CD8-positive, alpha-beta memory T cell (primary cell): ENCODE measurements at regions not wholly inside any gene's neighbourhood (a gene's known extent, or its start where the extent isn't known, plus 50 kb on each side); places are given as distances from the start of the nearest gene placed in this dataset.

Source experiments
- CTCF ChIA-PET: fragments of 350-600 bp; sonication (Branson Sonifier 250); formaldehyde crosslinking; loops from one replicate; lab custom pipeline; 2021; ENCODE audit warnings: antibody characterized with exemption; lab: Charles Lee
- POLR2A ChIA-PET: fragments of 350-600 bp; sonication (Branson Sonifier 250); formaldehyde crosslinking; loops from one replicate; lab custom pipeline; 2021; ENCODE audit warnings: antibody characterized with exemption; lab: Charles Lee
- DNase-seq, 5 donors: peaks; one replicate each; pipeline versions ENCODE4 v3.0.0 to v3.0.0-alpha.2; 2020 to 2022; ENCODE audit warnings: mixed read lengths in 1 of 5
- H3K27ac ChIP-seq: one replicate; pipeline ENCODE4 v1.7.0; 2013; ENCODE audit warnings: low read depth, mild to moderate bottlenecking, low read length, moderate library complexity
- H3K27me3 ChIP-seq: 2 replicates; pipeline ENCODE4 v1.7.0; 2013; ENCODE audit warnings: low read length, mild to moderate bottlenecking; ENCODE audit not compliant: insufficient read depth, poor library complexity, severe bottlenecking
- H3K36me3 ChIP-seq: 2 replicates; pipeline ENCODE4 v1.7.0; 2013; ENCODE audit warnings: mild to moderate bottlenecking, low read length, moderate library complexity; ENCODE audit not compliant: insufficient read depth
- H3K4me1 ChIP-seq: 2 replicates; pipeline ENCODE4 v1.7.0; 2013; ENCODE audit warnings: mild to moderate bottlenecking, low read length, moderate library complexity; ENCODE audit not compliant: insufficient read depth
- H3K4me3 ChIP-seq: 2 replicates; pipeline ENCODE4 v1.7.0; 2013; ENCODE audit warnings: mild to moderate bottlenecking, low read length
- H3K9me3 ChIP-seq: 2 replicates; pipeline ENCODE4 v1.7.0; 2013; ENCODE audit warnings: mild to moderate bottlenecking, low read length
- H3K27ac Mint-ChIP-seq, 8 donors: one replicate each; pipeline ENCODE4 v1.8.0; 2020 to 2021; ENCODE audit warnings: mixed read lengths in 8 of 8, mild to moderate bottlenecking in 6 of 8, inconsistent platforms in 3 of 8, moderate library complexity in 3 of 8
- H3K27me3 Mint-ChIP-seq, 2 donors: one replicate each; pipeline ENCODE4 v1.8.0; 2020 to 2021; ENCODE audit warnings: mixed read lengths in 2 of 2, mild to moderate bottlenecking in 1 of 2, moderate library complexity in 1 of 2
- H3K36me3 Mint-ChIP-seq, 3 donors: one replicate each; pipeline ENCODE4 v1.8.0; 2020 to 2021; ENCODE audit warnings: mixed read lengths in 3 of 3, inconsistent platforms in 1 of 3, mild to moderate bottlenecking in 1 of 3
- H3K4me1 Mint-ChIP-seq, 3 donors: one replicate each; pipeline ENCODE4 v1.8.0; 2020 to 2021; ENCODE audit warnings: mixed read lengths in 3 of 3, inconsistent platforms in 1 of 3, mild to moderate bottlenecking in 1 of 3
- H3K4me3 Mint-ChIP-seq, 7 donors: one replicate each; pipeline ENCODE4 v1.8.0; 2020 to 2021; ENCODE audit warnings: mixed read lengths in 7 of 7, mild to moderate bottlenecking in 6 of 7, moderate library complexity in 4 of 7, inconsistent platforms in 2 of 7
- H3K9me3 Mint-ChIP-seq, 5 donors: one replicate each; pipeline ENCODE4 v1.8.0; 2020 to 2022; ENCODE audit warnings: mixed read lengths in 5 of 5, mild to moderate bottlenecking in 3 of 5, moderate library complexity in 2 of 5, inconsistent platforms in 1 of 5

DNA sequence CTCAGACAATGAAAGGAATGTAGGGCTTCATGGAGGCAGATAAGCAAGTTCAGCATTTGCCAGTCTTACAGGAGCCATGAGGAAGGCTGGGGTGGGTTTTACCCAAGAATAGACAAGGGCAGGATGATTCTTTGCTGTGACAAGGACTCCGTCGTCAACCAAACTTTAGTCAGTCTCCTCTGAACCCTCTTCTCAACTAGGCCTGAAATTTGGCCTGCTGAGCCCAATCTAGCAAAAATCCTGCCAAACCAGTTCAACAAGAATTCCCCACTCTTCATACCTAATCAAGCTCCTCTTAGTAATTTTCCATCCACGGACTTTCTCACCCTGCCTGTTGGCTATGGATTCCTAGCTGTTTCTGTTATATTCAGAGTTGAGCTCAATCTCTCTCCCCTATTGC is 280.5 kb downstream of the TBL1XR1 start:
- no peak overlapping the region for H3K27ac ChIP-seq
- Mint-ChIP-seq H3K27ac (peak overlapping the region in 1 of 8 donors; percentile 33), H3K36me3 (no peaks in the 10 kb centered on the region), H3K4me1 (no peaks in the 10 kb centered on the region), H3K4me3 (no peak overlapping the region), H3K9me3 (no peaks in the 10 kb centered on the region), H3K27me3 (peaks cover 0 to 9% of the 10 kb centered on the region in 2 donors)
- H3K9me3 ChIP-seq = no peaks in the 10 kb centered on the region
- H3K4me1 ChIP-seq = no peaks in the 10 kb centered on the region
- no peak overlapping the region for H3K4me3 ChIP-seq
- DNase-seq = no peak
- no peaks in the 10 kb centered on the region for H3K36me3 ChIP-seq
- CTCF ChIA-PET = no interaction called here
- H3K27me3 ChIP-seq = no peaks in the 10 kb centered on the region
- POLR2A ChIA-PET = no interaction called here

DNA sequence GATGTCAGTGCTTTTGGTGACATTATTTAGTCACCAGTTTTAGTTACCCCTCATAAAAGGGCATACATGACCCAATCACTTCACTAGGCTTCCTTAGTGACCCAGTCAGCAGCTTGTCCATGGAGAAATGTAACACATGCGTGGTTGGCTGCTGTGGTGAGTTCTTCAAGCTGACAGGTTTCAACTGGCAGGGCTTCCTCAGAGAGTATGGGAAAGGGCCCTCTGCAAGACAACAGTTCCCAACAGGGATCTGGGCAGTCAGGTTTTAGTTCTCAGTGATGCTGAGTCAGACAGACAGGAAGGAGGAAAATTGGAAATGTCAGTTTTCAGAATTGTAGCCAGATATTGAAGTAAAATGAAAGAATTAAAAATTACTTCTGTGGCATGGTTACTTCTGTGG is 282.5 kb downstream of the TBL1XR1 start:
- POLR2A ChIA-PET = no interaction called here

GRCh38 chr3:176911579-176911978 is 285.7 kb downstream of the TBL1XR1 start:
- no peak for DNase-seq
- CTCF ChIA-PET = no interaction called here
- POLR2A ChIA-PET = no interaction called here
- H3K4me3 ChIP-seq = no peak overlapping the region
- H3K4me1 ChIP-seq = no peaks in the 10 kb centered on the region
- H3K9me3 Mint-ChIP-seq = no peaks in the 10 kb centered on the region
- H3K36me3 Mint-ChIP-seq = no peaks in the 10 kb centered on the region
- H3K27ac ChIP-seq = no peak overlapping the region
- no peaks in the 10 kb centered on the region for H3K4me1 Mint-ChIP-seq
- H3K9me3 ChIP-seq = no peaks in the 10 kb centered on the region
- H3K36me3 ChIP-seq = no peaks in the 10 kb centered on the region
- H3K4me3 Mint-ChIP-seq = no peak overlapping the region
- peaks cover 0 to 5% of the 10 kb centered on the region in 2 donors for H3K27me3 Mint-ChIP-seq
- H3K27ac Mint-ChIP-seq = no peak overlapping the region
- no peaks in the 10 kb centered on the region for H3K27me3 ChIP-seq

More for the DNA sequence above, 282.5 kb downstream of the TBL1XR1 start:
- Histone ChIP-seq H3K9me3 (no peaks in the 10 kb centered on the region), H3K4me3 (no peak overlapping the region), H3K27ac (no peak overlapping the region), H3K27me3 (no peaks in the 10 kb centered on the region), H3K36me3 (no peaks in the 10 kb centered on the region), H3K4me1 (no peaks in the 10 kb centered on the region)
- no peaks in the 10 kb centered on the region for H3K4me1 Mint-ChIP-seq
- CTCF ChIA-PET = no interaction called here
- no peak overlapping the region for H3K4me3 Mint-ChIP-seq
- no peaks in the 10 kb centered on the region for H3K9me3 Mint-ChIP-seq
- no peak overlapping the region for H3K27ac Mint-ChIP-seq
- H3K36me3 Mint-ChIP-seq = no peaks in the 10 kb centered on the region
- H3K27me3 Mint-ChIP-seq = peaks cover 0 to 5% of the 10 kb centered on the region in 2 donors
- DNase-seq = no peak

GRCh38 chr3:176909044-176909443 is 288.2 kb downstream of the TBL1XR1 start:
- H3K9me3 Mint-ChIP-seq = no peaks in the 10 kb centered on the region
- CTCF ChIA-PET = no interaction called here
- H3K9me3 ChIP-seq = no peaks in the 10 kb centered on the region

DNA sequence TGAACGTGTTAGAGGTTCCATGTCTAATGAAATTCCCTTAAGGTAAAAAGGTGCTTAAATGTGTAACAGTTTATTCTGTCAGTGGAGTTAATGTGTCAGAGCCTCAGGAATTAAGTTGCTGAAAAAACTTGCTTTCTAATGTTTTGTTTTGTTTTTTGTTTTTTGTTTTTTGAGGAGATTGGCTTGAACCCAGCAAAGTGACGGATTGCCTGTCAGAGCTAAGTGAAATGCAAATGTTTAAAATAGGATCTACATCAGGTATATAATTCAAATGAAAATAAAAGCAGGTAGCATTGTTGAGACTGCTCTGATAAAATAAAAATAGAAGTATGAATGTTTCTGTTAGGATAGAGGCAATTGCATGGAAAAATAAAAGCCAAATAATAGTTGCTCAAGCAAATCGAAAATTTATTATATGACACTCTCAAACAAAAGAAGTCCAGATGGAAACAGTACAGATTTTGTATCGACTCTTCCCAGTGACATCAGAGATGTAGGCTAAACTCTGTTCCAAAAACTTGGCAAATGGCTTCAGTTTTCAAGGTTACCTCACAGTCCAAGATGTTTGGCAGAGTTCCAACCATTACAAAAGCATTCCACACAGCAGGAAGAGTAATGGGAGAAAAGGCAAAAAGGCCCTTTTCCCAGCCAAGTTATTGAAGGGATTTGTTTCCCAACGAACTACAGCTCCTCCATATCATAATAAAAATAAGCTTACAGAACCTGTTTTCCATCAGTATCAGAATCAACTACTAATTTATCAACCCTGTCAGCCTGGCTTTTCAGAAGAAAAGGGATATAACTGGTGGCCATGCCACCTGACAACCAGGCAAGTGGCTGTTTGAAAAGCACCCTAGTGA is 291.0 kb downstream of the TBL1XR1 start:
- Histone ChIP-seq H3K4me1 (no peaks in the 10 kb centered on the region), H3K36me3 (no peaks in the 10 kb centered on the region), H3K9me3 (no peaks in the 10 kb centered on the region), H3K27ac (no peak overlapping the region), H3K4me3 (no peak overlapping the region), H3K27me3 (no peaks in the 10 kb centered on the region)
- DNase-seq = no peak
- H3K27ac Mint-ChIP-seq = no peak overlapping the region
- CTCF ChIA-PET = interaction anchor here (1.3 kb wide), 1 partner anchor 15 kb away, joined by 3 read pairs; no protein-coding TSS in a partner anchor
- H3K9me3 Mint-ChIP-seq = peaks cover 0 to 3% (median 0%) of the 10 kb centered on the region in 5 donors
- no peak overlapping the region for H3K4me3 Mint-ChIP-seq
- POLR2A ChIA-PET = no interaction called here
- H3K4me1 Mint-ChIP-seq = no peaks in the 10 kb centered on the region
- no peaks in the 10 kb centered on the region for H3K36me3 Mint-ChIP-seq
- peaks cover 2 to 19% of the 10 kb centered on the region in 2 donors for H3K27me3 Mint-ChIP-seq

More at GRCh38 chr3:176909044-176909443, 288.2 kb downstream of the TBL1XR1 start:
- H3K36me3 Mint-ChIP-seq = no peaks in the 10 kb centered on the region
- no peak overlapping the region for H3K4me3 Mint-ChIP-seq
- no peaks in the 10 kb centered on the region for H3K36me3 ChIP-seq
- peaks cover 0 to 5% of the 10 kb centered on the region in 2 donors for H3K27me3 Mint-ChIP-seq
- H3K4me3 ChIP-seq = no peak overlapping the region
- no peak for DNase-seq
- no peak overlapping the region for H3K27ac Mint-ChIP-seq
- POLR2A ChIA-PET = no interaction called here
- no peaks in the 10 kb centered on the region for H3K27me3 ChIP-seq
- no peak overlapping the region for H3K27ac ChIP-seq
- no peaks in the 10 kb centered on the region for H3K4me1 ChIP-seq
- H3K4me1 Mint-ChIP-seq = no peaks in the 10 kb centered on the region

DNA sequence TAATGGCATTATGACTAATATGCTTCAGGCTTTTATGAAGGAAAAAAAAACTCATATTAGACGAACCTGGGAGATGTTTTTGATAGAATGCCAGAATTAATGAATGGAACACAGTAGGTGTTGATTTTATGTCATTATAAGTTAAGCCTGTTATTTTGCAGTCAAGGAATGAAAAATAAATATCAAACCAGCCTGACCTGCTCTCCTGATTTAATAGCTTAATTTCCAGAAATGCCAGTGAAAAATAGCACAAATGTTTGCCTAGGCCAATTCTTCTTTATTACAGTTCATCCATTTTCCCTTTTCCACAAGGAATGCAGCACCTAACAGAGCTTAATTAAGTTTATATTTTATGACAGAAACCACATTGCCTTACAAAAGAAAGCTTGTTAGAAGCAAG is 292.0 kb downstream of the TBL1XR1 start:
- CTCF ChIA-PET = no interaction called here
- Mint-ChIP-seq H3K27ac (no peak overlapping the region), H3K4me1 (no peaks in the 10 kb centered on the region), H3K27me3 (peaks cover 2 to 14% of the 10 kb centered on the region in 2 donors), H3K4me3 (no peak overlapping the region), H3K36me3 (no peaks in the 10 kb centered on the region), H3K9me3 (peaks cover 0 to 3% (median 0%) of the 10 kb centered on the region in 5 donors)
- Histone ChIP-seq H3K27ac (no peak overlapping the region), H3K9me3 (no peaks in the 10 kb centered on the region), H3K36me3 (no peaks in the 10 kb centered on the region), H3K27me3 (no peaks in the 10 kb centered on the region), H3K4me3 (no peak overlapping the region), H3K4me1 (no peaks in the 10 kb centered on the region)
- POLR2A ChIA-PET = interaction anchor here (0.7 kb wide), 1 partner anchor 359 kb away, joined by 4 read pairs; no protein-coding TSS in a partner anchor
- DNase-seq = no peak

GRCh38 chr3:176904506-176904905 is 292.8 kb downstream of the TBL1XR1 start:
- H3K27me3 ChIP-seq = no peaks in the 10 kb centered on the region
- peaks cover 5 to 23% of the 10 kb centered on the region in 2 donors for H3K27me3 Mint-ChIP-seq
- no peak overlapping the region for H3K27ac Mint-ChIP-seq
- no peaks in the 10 kb centered on the region for H3K36me3 Mint-ChIP-seq
- H3K27ac ChIP-seq = no peak overlapping the region
- H3K4me3 Mint-ChIP-seq = no peak overlapping the region
- H3K4me1 Mint-ChIP-seq = no peaks in the 10 kb centered on the region
- H3K9me3 Mint-ChIP-seq = peaks cover 0 to 3% (median 0%) of the 10 kb centered on the region in 5 donors
- ChIA-PET CTCF (no interaction called here), POLR2A (interaction anchor here (0.7 kb wide), 1 partner anchor 358 kb away, joined by 4 read pairs; no protein-coding TSS in a partner anchor)
- no peaks in the 10 kb centered on the region for H3K9me3 ChIP-seq
- no peaks in the 10 kb centered on the region for H3K4me1 ChIP-seq
- H3K36me3 ChIP-seq = no peaks in the 10 kb centered on the region
- no peak for DNase-seq
- H3K4me3 ChIP-seq = no peak overlapping the region

DNA sequence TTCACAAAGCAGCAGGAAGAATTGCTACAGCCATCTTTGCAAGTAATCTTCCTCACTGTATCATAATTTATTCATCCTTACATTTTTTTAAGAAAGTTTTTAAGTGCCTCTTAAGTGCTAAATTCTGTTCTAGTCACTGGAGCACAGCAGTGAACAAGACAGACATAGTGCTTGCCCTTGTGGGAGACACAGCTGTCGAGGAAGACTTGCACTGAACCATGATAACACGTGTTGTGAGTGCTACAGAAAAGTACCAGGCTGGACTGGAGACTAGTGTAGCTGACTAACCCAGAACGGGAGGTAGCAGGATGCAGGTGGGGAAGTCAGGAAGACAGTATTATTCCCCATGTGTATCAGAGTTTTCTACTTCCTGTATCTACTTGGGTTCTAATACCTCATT is 300.6 kb downstream of the TBL1XR1 start:
- no peak for DNase-seq
- no peak overlapping the region for H3K4me3 Mint-ChIP-seq
- no peaks in the 10 kb centered on the region for H3K36me3 Mint-ChIP-seq
- Histone ChIP-seq H3K27me3 (no peaks in the 10 kb centered on the region), H3K9me3 (no peaks in the 10 kb centered on the region), H3K4me3 (no peak overlapping the region), H3K4me1 (no peaks in the 10 kb centered on the region), H3K27ac (no peak overlapping the region), H3K36me3 (no peaks in the 10 kb centered on the region)
- no peak overlapping the region for H3K27ac Mint-ChIP-seq
- CTCF ChIA-PET = no interaction called here
- peaks cover 15 to 46% of the 10 kb centered on the region in 2 donors for H3K27me3 Mint-ChIP-seq
- H3K9me3 Mint-ChIP-seq = peaks cover 0 to 4% (median 0%) of the 10 kb centered on the region in 5 donors
- POLR2A ChIA-PET = no interaction called here
- no peaks in the 10 kb centered on the region for H3K4me1 Mint-ChIP-seq
